Left ventricle myocardium inferior (tissue), 1 donor: ENCODE measurements at regions not wholly inside any gene's neighbourhood (a gene's known extent, or its start where the extent isn't known, plus 50 kb on each side); places are given as distances from the start of the nearest gene placed in this dataset.
A peak's percentile ranks its signal among the peaks of the same experiment; 100 is the strongest.

Source experiments
- DNase-seq: peaks from one replicate; pipeline ENCODE4 v3.0.0-alpha.2; 2020
- H3K27ac ChIP-seq: fragments of 200-600 bp; replicated peaks from 2 replicates; pipeline ENCODE4 v1.8.0; 2021
- H3K27me3 ChIP-seq: fragments of 200-600 bp; 2 replicates; pipeline ENCODE4 v1.8.0; 2021; ENCODE audit warnings: low read depth
- H3K36me3 ChIP-seq: fragments of 200-600 bp; 2 replicates; pipeline ENCODE4 v1.8.0; 2021
- H3K4me1 ChIP-seq: fragments of 200-600 bp; 2 replicates; pipeline ENCODE4 v1.8.0; 2021
- H3K4me3 ChIP-seq: fragments of 200-600 bp; 2 replicates; pipeline ENCODE4 v1.8.0; 2021; ENCODE audit warnings: mild to moderate bottlenecking, moderate library complexity
- H3K9me3 ChIP-seq: fragments of 200-600 bp; replicated peaks from 2 replicates; pipeline ENCODE4 v1.8.0; 2021
- CTCF ChIP-seq: fragments of 200-600 bp; IDR thresholded peaks from 2 replicates; pipeline ENCODE4 v1.8.0; 2021; ENCODE audit warnings: antibody characterized with exemption, mild to moderate bottlenecking, borderline replicate concordance
- intact Hi-C: fragments of 100-400 bp; cut with micrococcal nuclease; formaldehyde crosslinking; loops from one replicate; pipeline ENCODE4 v1.11.0; 2022
- donor health status: DM: no; HTN: yes; CAD: no; lungs with severe emphysema.

DNA sequence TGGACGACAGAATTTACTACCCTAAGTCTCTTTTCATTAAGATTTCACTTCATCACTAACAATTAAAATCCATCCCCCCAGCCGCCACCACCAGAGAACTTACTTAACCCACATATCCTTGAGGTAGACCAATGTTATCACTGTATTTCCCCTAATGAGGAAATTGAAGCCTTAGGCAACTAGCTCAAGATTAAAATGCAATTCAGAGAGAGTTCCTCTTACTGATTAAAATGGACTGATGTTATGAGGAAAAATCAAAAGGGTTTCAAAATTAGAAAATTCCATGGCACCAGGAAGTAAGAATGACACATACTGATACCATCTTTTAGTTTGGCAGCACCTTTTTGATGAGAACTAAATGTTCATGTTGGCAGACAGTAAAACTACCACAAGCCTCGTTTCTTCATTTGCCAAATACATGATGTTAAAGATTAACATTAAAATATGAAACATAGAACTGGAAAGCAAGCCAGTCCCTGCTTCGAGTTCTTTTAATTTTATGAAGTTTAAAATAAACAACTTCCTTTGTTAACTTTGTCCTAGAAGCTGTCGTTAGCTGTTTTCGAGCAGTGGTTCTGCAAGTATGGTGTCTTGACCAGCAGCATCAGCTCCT is 69.3 kb upstream of the CCDC160 start:
- DNase-seq, result no peak
- H3K4me3 ChIP-seq, result no peak overlapping the region
- no peaks in the 10 kb centered on the region for H3K4me1 ChIP-seq
- intact Hi-C loops, result no loop called here
- no peaks in the 10 kb centered on the region for H3K36me3 ChIP-seq
- no peaks in the 10 kb centered on the region for H3K27me3 ChIP-seq
- no peak for TF ChIP-seq CTCF
- no peaks in the 10 kb centered on the region for H3K9me3 ChIP-seq
- H3K27ac ChIP-seq, result no peak overlapping the region

GRCh38 chrX:134171661-134172587 is 65.1 kb upstream of the CCDC160 start:
- DNase-seq, result peak; percentile 24
- H3K27me3 ChIP-seq, result peaks cover 21% of the 10 kb centered on the region
- H3K4me1 ChIP-seq, result no peaks in the 10 kb centered on the region
- no peaks in the 10 kb centered on the region for H3K36me3 ChIP-seq
- no peak for TF ChIP-seq CTCF
- H3K4me3 ChIP-seq, result peak overlapping the region; percentile 68
- no peaks in the 10 kb centered on the region for H3K9me3 ChIP-seq
- intact Hi-C loops, result no loop called here
- H3K27ac ChIP-seq, result no peak overlapping the region

DNA sequence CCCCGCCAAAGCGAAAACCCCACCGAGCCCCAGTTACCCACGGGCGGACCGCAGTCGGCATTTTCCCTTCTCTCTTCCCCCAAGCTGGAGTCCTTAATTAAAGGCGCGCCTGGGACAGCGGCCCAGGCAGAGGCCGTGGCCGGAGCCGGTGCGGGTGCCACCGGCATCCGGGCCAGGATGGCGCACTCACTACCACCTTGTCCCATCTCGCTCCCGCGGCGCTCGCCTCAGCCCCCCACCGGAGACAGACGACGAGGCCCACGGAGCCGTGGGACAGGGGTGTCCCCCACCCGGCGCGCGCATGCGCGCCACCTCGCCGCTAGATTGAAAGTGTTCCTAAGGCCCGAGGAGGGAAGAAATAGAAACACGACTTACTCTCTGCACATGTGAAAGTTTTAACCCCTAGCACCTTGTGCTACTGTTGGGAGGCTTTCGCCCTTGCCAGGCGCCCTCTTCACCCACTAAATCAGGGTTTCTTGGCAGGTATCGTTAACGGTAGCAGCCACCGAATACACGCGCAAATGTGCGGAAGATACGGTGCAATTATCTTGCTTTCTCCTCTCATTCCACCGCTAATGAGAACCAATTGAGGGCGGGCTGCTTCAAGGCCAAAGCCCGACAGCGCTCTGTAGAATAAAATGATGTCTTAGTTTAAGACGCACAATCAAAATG is 64.3 kb upstream of the CCDC160 start:
- Histone ChIP-seq H3K36me3 (no peaks in the 10 kb centered on the region), H3K4me3 (peak overlapping the region; percentile 68), H3K9me3 (no peaks in the 10 kb centered on the region), H3K27me3 (peaks cover 29% of the 10 kb centered on the region), H3K27ac (no peak overlapping the region), H3K4me1 (no peaks in the 10 kb centered on the region)
- peak; percentile 22 for DNase-seq
- no peak for TF ChIP-seq CTCF
- intact Hi-C loops, result no loop called here

- Histone ChIP-seq H3K27me3 (peaks cover 30% of the 10 kb centered on the region), H3K9me3 (no peaks in the 10 kb centered on the region), H3K27ac (no peak overlapping the region), H3K36me3 (no peaks in the 10 kb centered on the region), H3K4me1 (no peaks in the 10 kb centered on the region), H3K4me3 (peak overlapping the region; percentile 68)
- intact Hi-C loops, result no loop called here
- no peak for DNase-seq
- no peak for TF ChIP-seq CTCF
Measured at GRCh38 chrX:134173541-134174272, 63.3 kb upstream of the CCDC160 start.

DNA sequence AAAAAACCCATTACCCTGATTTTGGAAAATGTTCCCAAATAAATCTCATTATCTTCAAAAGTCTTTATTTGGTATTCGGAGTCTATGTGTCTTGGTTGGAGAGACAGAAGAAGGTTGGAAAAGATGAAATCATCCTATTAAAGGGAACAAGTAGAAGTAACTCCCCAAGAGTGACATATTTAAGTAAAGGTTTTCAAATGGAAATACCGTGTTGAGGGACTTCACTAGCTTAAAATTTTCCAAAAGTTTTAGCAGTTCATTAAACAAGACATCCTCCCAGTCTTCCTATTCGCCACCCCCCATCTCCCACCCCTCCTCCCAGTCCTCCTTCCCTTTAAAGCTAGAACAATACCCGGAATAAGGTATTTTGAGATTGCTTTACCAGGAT is 62.7 kb upstream of the CCDC160 start:
- Histone ChIP-seq H3K36me3 (no peaks in the 10 kb centered on the region), H3K4me1 (no peaks in the 10 kb centered on the region), H3K4me3 (no peak overlapping the region), H3K27ac (no peak overlapping the region), H3K27me3 (peaks cover 30% of the 10 kb centered on the region), H3K9me3 (no peaks in the 10 kb centered on the region)
- no peak for DNase-seq
- intact Hi-C loops, result no loop called here
- no peak for TF ChIP-seq CTCF
